ENCODE measurements at regions not wholly inside any gene's neighbourhood (a gene's known extent, or its start where the extent isn't known, plus 50 kb on each side); places are given as distances from the start of the nearest gene placed in this dataset.
A peak's percentile ranks its signal among the peaks of the same experiment; 100 is the strongest.
"Not testable (repeated sequence)": the region's sequence is repeated elsewhere in the genome, so short reads cannot be mapped to it uniquely, and the experiment has no call there.

- H3K4me2 ChIP-seq, result peak overlapping the region; percentile 26; the same call in 2 of the 3 replicates
- DNase-seq (ENCODE audit: low read depth in 1 of 2, low spot score in 1 of 2) (no peak), FAIRE-seq (no peak), ATAC-seq (peak; percentile 56 to 62; a peak in 5 of 6 replicates)
- WGBS (ENCODE audit: missing lambda C conversion rate), result 55% methylated on average over 16 of the region's 16 CpGs
- no peak overlapping the region for H3K27ac ChIP-seq
- POLR2A ChIA-PET, result no interaction called here
- TF ChIP-seq HOXB13 (CRISPR knock-in tag; IDR thresholded peaks at IDR 0.05; ENCODE audit: low read depth) (no peak), RARB (CRISPR knock-in tag; IDR thresholded peaks at IDR 0.05) (no peak), FOXS1 (CRISPR knock-in tag; IDR thresholded peaks at IDR 0.05) (no peak), RNF2 (IDR thresholded peaks at IDR 0.05; ENCODE audit: borderline replicate concordance, low read depth) (no peak), TP53 (CRISPR knock-in tag; IDR thresholded peaks at IDR 0.05) (no peak), JUNB (IDR thresholded peaks at IDR 0.05) (no peak), KDM5A (IDR thresholded peaks at IDR 0.05) (no peak), CEBPB (IDR thresholded peaks at IDR 0.05) (no peak), REST (IDR thresholded peaks at IDR 0.05) (no peak), HMGXB4 (CRISPR knock-in tag; IDR thresholded peaks at IDR 0.05; ENCODE audit: borderline replicate concordance) (no peak)
- TF ChIP-seq, protein P1, sequence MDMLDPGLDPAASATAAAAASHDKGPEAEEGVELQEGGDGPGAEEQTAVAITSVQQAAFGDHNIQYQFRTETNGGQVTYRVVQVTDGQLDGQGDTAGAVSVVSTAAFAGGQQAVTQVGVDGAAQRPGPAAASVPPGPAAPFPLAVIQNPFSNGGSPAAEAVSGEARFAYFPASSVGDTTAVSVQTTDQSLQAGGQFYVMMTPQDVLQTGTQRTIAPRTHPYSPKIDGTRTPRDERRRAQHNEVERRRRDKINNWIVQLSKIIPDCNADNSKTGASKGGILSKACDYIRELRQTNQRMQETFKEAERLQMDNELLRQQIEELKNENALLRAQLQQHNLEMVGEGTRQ (IDR thresholded peaks at IDR 0.05), result no peak
- no peaks in the 10 kb centered on the region for H3K9me3 ChIP-seq
- no peaks in the 10 kb centered on the region for H3K4me1 ChIP-seq
- no peak overlapping the region for H3K4me3 ChIP-seq
- CTCF ChIA-PET, result interaction anchor here (0.6 kb wide), 1 partner anchor 322 kb away, joined by 3 read pairs; no protein-coding TSS in a partner anchor
Measured at GRCh38 chr17:20706751-20707373, 127.3 kb downstream of the CDRT15L2 start.

GRCh38 chr17:20708821-20709220 lies 129.3 kb downstream of the CDRT15L2 start:
- POLR2A ChIA-PET; FAIRE-seq; ATAC-seq; H3K27ac ChIP-seq; H3K4me1 ChIP-seq; H3K4me3 ChIP-seq; H3K4me2 ChIP-seq; DNase-seq (ENCODE audit: low read depth in 1 of 2, low spot score in 1 of 2); H3K9me3 ChIP-seq: not testable (repeated sequence)
- CTCF ChIA-PET, result interaction anchor here (0.6 kb wide), 1 partner anchor 29 kb away, joined by 3 read pairs; no protein-coding TSS in a partner anchor
- WGBS (ENCODE audit: missing lambda C conversion rate), result 72% methylated on average over 11 of the region's 11 CpGs

DNA sequence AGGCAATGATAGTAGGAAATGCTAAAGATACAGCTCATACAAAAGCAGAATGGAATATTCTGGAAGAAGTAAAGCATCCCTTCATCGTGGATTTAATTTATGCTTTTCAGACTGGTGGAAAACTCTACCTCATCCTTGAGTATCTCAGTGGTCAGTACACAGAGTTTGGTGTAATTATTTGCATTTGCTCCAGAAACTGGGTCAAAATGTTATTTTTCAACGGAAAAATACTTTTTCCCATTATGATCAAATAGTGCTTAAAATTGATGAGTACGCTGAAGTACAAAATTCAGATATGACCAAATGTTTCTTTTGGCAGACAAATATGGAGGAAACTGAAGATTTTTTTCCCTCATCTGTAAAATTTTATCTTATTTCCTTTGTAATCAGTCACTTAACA lies 137.0 kb downstream of the CDRT15L2 start:
- POLR2A ChIA-PET; CTCF ChIA-PET; H3K9me3 ChIP-seq; FAIRE-seq; H3K4me3 ChIP-seq; H3K4me1 ChIP-seq; ATAC-seq; H3K27ac ChIP-seq; DNase-seq (ENCODE audit: low read depth in 1 of 2, low spot score in 1 of 2); H3K4me2 ChIP-seq: not testable (repeated sequence)
- 57% methylated on average over 3 of the region's 3 CpGs for WGBS (ENCODE audit: missing lambda C conversion rate)

GRCh38 chr17:20721171-20721570 lies 141.6 kb downstream of the CDRT15L2 start:
- Histone ChIP-seq H3K27ac (no peak overlapping the region), H3K9me3 (no peaks in the 10 kb centered on the region), H3K4me2 (no peak overlapping the region), H3K4me3 (no peak overlapping the region), H3K4me1 (no peaks in the 10 kb centered on the region)
- FAIRE-seq, result no peak
- ChIA-PET POLR2A (interaction anchor here (0.6 kb wide), 1 partner anchor 114 kb away, joined by 3 read pairs; no protein-coding TSS in a partner anchor), CTCF (no interaction called here)
- 41% methylated on average over 5 of the region's 5 CpGs for WGBS (ENCODE audit: missing lambda C conversion rate)
- DNase-seq (ENCODE audit: low read depth in 1 of 2, low spot score in 1 of 2), result no peak
- ATAC-seq, result peak; percentile 24 to 43; a peak in 2 of 6 replicates
- TF ChIP-seq HES2 (IDR thresholded peaks at IDR 0.05), result no peak
- TF ChIP-seq, protein P2, sequence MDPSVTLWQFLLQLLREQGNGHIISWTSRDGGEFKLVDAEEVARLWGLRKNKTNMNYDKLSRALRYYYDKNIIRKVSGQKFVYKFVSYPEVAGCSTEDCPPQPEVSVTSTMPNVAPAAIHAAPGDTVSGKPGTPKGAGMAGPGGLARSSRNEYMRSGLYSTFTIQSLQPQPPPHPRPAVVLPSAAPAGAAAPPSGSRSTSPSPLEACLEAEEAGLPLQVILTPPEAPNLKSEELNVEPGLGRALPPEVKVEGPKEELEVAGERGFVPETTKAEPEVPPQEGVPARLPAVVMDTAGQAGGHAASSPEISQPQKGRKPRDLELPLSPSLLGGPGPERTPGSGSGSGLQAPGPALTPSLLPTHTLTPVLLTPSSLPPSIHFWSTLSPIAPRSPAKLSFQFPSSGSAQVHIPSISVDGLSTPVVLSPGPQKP (IDR thresholded peaks at IDR 0.05; ENCODE audit: low read depth, low read length), result no peak
- no peak for TF ChIP-seq GATA3 (IDR thresholded peaks at IDR 0.05; ENCODE audit: borderline replicate concordance)
- no peak for TF ChIP-seq KDM5A (IDR thresholded peaks at IDR 0.05)
- no peak for TF ChIP-seq EHMT2 (IDR thresholded peaks at IDR 0.05; ENCODE audit: low read depth)
- TF ChIP-seq ESRRA (IDR thresholded peaks at IDR 0.05; ENCODE audit: borderline replicate concordance, low read length), result no peak
- TF ChIP-seq RFX5 (IDR thresholded peaks at IDR 0.05), result no peak
- TF ChIP-seq, protein P3, sequence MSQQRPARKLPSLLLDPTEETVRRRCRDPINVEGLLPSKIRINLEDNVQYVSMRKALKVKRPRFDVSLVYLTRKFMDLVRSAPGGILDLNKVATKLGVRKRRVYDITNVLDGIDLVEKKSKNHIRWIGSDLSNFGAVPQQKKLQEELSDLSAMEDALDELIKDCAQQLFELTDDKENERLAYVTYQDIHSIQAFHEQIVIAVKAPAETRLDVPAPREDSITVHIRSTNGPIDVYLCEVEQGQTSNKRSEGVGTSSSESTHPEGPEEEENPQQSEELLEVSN (IDR thresholded peaks at IDR 0.05; ENCODE audit: borderline replicate concordance, low read depth), result no peak
- no peak for TF ChIP-seq SMC3 (IDR thresholded peaks at IDR 0.05)
- TF ChIP-seq JUNB (IDR thresholded peaks at IDR 0.05), result no peak
- TF ChIP-seq CEBPB (IDR thresholded peaks at IDR 0.05), result no peak
- no peak for TF ChIP-seq CBX8 (IDR thresholded peaks at IDR 0.05)
- no peak for TF ChIP-seq MAFK (IDR thresholded peaks at IDR 0.05; ENCODE audit: partially characterized antibody)
- TF ChIP-seq ZNF302 (CRISPR knock-in tag; IDR thresholded peaks at IDR 0.05), result no peak

All from A549 (cell line).